Suprapubic skin (tissue), 4 donors: ENCODE measurements at regions not wholly inside any gene's neighbourhood (a gene's known extent, or its start where the extent isn't known, plus 50 kb on each side); places are given as distances from the start of the nearest gene placed in this dataset.

Experiments used
- DNase-seq, 2 donors: peaks; one replicate each; pipeline ENCODE4 v3.0.0-alpha.2; 2019; ENCODE audit warnings: low spot score in 2 of 2
- H3K27ac ChIP-seq: fragments of 200-600 bp; sonication (generic); one replicate; pipeline ENCODE4 v1.5.1; 2019
- H3K27me3 ChIP-seq: fragments of 200-600 bp; sonication (generic); one replicate; pipeline ENCODE4 v1.5.1; 2019
- H3K36me3 ChIP-seq: fragments of 200-600 bp; sonication (generic); one replicate; pipeline ENCODE4 v1.5.1; 2019
- H3K4me1 ChIP-seq: fragments of 200-600 bp; sonication (generic); one replicate; pipeline ENCODE4 v1.5.1; 2019
- H3K4me3 ChIP-seq: fragments of 200-600 bp; sonication (generic); one replicate; pipeline ENCODE4 v1.5.1; 2019; ENCODE audit warnings: mild to moderate bottlenecking
- H3K9me3 ChIP-seq: fragments of 200-600 bp; sonication (generic); one replicate; pipeline ENCODE4 v1.5.1; 2019
- CTCF ChIP-seq, 2 donors: fragments of 200-600 bp in 1 of 2; fragments of 450-650 bp in 1 of 2; sonication (generic) in 1 of 2; IDR thresholded peaks; one replicate each; pipeline ENCODE4 v1.5.1; 2016 to 2019; ENCODE audit warnings: antibody characterized with exemption in 2 of 2, mild to moderate bottlenecking in 1 of 2, moderate library complexity in 1 of 2
- EP300 ChIP-seq: sonication (generic); formaldehyde crosslinking; IDR thresholded peaks from one replicate; pipeline ENCODE4 v1.6.1; 2017; ENCODE audit warnings: antibody characterized with exemption
- POLR2A ChIP-seq, 2 donors: fragments of 450-650 bp; IDR thresholded peaks; one replicate each; pipeline ENCODE4 v1.6.1; 2017; ENCODE audit warnings: antibody characterized with exemption in 2 of 2, mild to moderate bottlenecking in 2 of 2, moderate library complexity in 2 of 2
- POLR2AphosphoS5 ChIP-seq, 3 donors: sonication (generic); formaldehyde crosslinking; IDR thresholded peaks; one replicate each; pipeline ENCODE4 v1.6.1; 2017; ENCODE audit warnings: antibody characterized with exemption in 3 of 3
- WGBS: methylation state at CpG from one replicate; pipeline ENCODE4 v1.1.5; 2018; 5-methylcytosine and 5-hydroxymethylcytosine counted together

GRCh38 chr16:18048853-18049546 is 287.5 kb downstream of the NPIPA8 start:
- no peaks in the 10 kb centered on the region for H3K9me3 ChIP-seq
- TF ChIP-seq POLR2A (IDR thresholded peaks at IDR 0.05) = no peak
- TF ChIP-seq EP300 = no peak
- TF ChIP-seq POLR2AphosphoS5 (IDR thresholded peaks at IDR 0.05) = no peak
- no peak for TF ChIP-seq CTCF (IDR thresholded peaks at IDR 0.05)
- H3K36me3 ChIP-seq = no peaks in the 10 kb centered on the region
- H3K27me3 ChIP-seq = peaks cover 9% of the 10 kb centered on the region
- no peak overlapping the region for H3K4me3 ChIP-seq
- no peak overlapping the region for H3K27ac ChIP-seq
- 66% methylated on average over 4 of the region's 4 CpGs for WGBS
- no peaks in the 10 kb centered on the region for H3K4me1 ChIP-seq
- no peak for DNase-seq

- H3K9me3 ChIP-seq = no peaks in the 10 kb centered on the region
- H3K27me3 ChIP-seq = peaks cover 9% of the 10 kb centered on the region
- 93% methylated on average over 6 of the region's 6 CpGs for WGBS
- no peaks in the 10 kb centered on the region for H3K36me3 ChIP-seq
- TF ChIP-seq POLR2A (IDR thresholded peaks at IDR 0.05) (no peak), CTCF (IDR thresholded peaks at IDR 0.05) (no peak), POLR2AphosphoS5 (IDR thresholded peaks at IDR 0.05) (no peak), EP300 (no peak)
- no peak overlapping the region for H3K4me3 ChIP-seq
- H3K4me1 ChIP-seq = no peaks in the 10 kb centered on the region
- H3K27ac ChIP-seq = no peak overlapping the region
- no peak for DNase-seq
Observed at GRCh38 chr16:18047761-18048160, 288.8 kb downstream of the NPIPA8 start.

- Histone ChIP-seq H3K36me3 (no peaks in the 10 kb centered on the region), H3K27me3 (peaks cover 16% of the 10 kb centered on the region), H3K4me3 (no peak overlapping the region), H3K27ac (no peak overlapping the region), H3K9me3 (no peaks in the 10 kb centered on the region), H3K4me1 (no peaks in the 10 kb centered on the region)
- WGBS = 50% methylated on average over 6 of the region's 6 CpGs
- TF ChIP-seq EP300 (no peak), POLR2AphosphoS5 (IDR thresholded peaks at IDR 0.05) (no peak), CTCF (IDR thresholded peaks at IDR 0.05) (no peak), POLR2A (IDR thresholded peaks at IDR 0.05) (no peak)
- DNase-seq = no peak
Observed at GRCh38 chr16:18045356-18045755, 291.2 kb downstream of the NPIPA8 start.

- DNase-seq = no peak
- WGBS = 59% methylated on average over 8 of the region's 8 CpGs
Observed at GRCh38 chr16:18041864-18042834, 294.4 kb downstream of the NPIPA8 start.

More at GRCh38 chr16:18041864-18042834, 294.4 kb downstream of the NPIPA8 start:
- Histone ChIP-seq H3K36me3 (no peaks in the 10 kb centered on the region), H3K4me1 (no peaks in the 10 kb centered on the region), H3K27ac (no peak overlapping the region), H3K27me3 (peaks cover 19% of the 10 kb centered on the region), H3K4me3 (no peak overlapping the region), H3K9me3 (no peaks in the 10 kb centered on the region)
- no peak for TF ChIP-seq POLR2A (IDR thresholded peaks at IDR 0.05)
- TF ChIP-seq EP300 = no peak
- TF ChIP-seq CTCF (IDR thresholded peaks at IDR 0.05) = no peak
- TF ChIP-seq POLR2AphosphoS5 (IDR thresholded peaks at IDR 0.05) = no peak
